ENCODE measurements at regions not wholly inside any gene's neighbourhood (a gene's known extent, or its start where the extent isn't known, plus 50 kb on each side); places are given as distances from the start of the nearest gene placed in this dataset.

DNA sequence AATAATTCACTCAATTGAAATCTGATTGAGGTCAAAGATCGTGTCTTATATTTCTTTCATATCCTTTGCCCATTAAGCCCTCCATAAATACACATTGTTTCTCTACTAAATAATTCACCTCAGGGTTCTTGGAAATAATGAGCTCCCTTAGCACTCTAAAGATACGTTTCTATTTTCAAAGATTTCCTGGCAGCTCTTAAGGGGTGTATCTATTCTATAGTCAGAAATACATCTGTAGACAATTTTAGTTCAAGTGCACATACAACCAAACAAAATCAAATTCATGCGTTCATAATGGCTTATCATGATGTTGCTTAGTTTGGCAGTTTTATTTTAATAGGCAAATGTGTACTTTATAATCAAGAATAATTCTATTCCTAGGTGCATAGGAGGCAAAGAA is 361.1 kb upstream of the DDHD1 start:
- Histone ChIP-seq H3K14ac (ENCODE audit: insufficient read depth, low read length) (no peak overlapping the region), H4K5ac (ENCODE audit: insufficient read length, low read depth, low read length) (no peak overlapping the region), H3K23ac (ENCODE audit: insufficient read length, low read depth, low read length) (no peak overlapping the region), H3K79me2 (ENCODE audit: insufficient read depth, low read length) (no peaks in the 10 kb centered on the region), H3K23me2 (ENCODE audit: insufficient read length, low read depth, low read length, poor library complexity, severe bottlenecking) (no peaks in the 10 kb centered on the region), H2BK120ac (ENCODE audit: low read depth, low read length, poor library complexity, severe bottlenecking) (no peak overlapping the region), H3K56ac (ENCODE audit: insufficient read length, low read depth, low read length) (no peak overlapping the region), H3K4ac (ENCODE audit: low read depth, low read length) (no peak overlapping the region), H2BK20ac (ENCODE audit: low read depth, low read length, poor library complexity, severe bottlenecking) (no peak overlapping the region), H2AK5ac (ENCODE audit: insufficient read length, low read length) (no peak overlapping the region), H2BK5ac (ENCODE audit: insufficient read length, low read length) (no peak overlapping the region), H3K18ac (ENCODE audit: insufficient read length, low read depth, low read length) (no peak overlapping the region), H2BK15ac (ENCODE audit: low read depth, low read length) (no peak overlapping the region), H4K20me1 (ENCODE audit: control insufficient read depth, insufficient read depth, insufficient read length) (no peaks in the 10 kb centered on the region), H4K91ac (ENCODE audit: insufficient read length, low read depth, low read length) (no peak overlapping the region), H3K4me2 (ENCODE audit: insufficient read depth, insufficient read length, low read length) (no peak overlapping the region), H4K8ac (replicated peaks; ENCODE audit: insufficient read length, low read depth, low read length) (no peak overlapping the region), H3K9ac (ENCODE audit: extremely low read depth, insufficient read length, low read length) (no peak overlapping the region), H3T11ph (ENCODE audit: low read length) (no peak overlapping the region), H3K9me3 (ENCODE audit: control insufficient read depth, low read depth, low read length) (no peaks in the 10 kb centered on the region), H3K79me1 (ENCODE audit: insufficient read depth, low read depth, low read length, poor library complexity, severe bottlenecking) (no peaks in the 10 kb centered on the region), H3K4me1 (ENCODE audit: insufficient read depth, low read length) (no peaks in the 10 kb centered on the region), H2AFZ (ENCODE audit: low read length) (no peak overlapping the region), H3K27me3 (ENCODE audit: insufficient read depth, low read length) (no peaks in the 10 kb centered on the region), H3K27ac (ENCODE audit: insufficient read length, low read depth, low read length) (no peak overlapping the region), H2BK12ac (ENCODE audit: insufficient read length, low read depth, low read length) (no peak overlapping the region)
- WGBS (ENCODE audit: extremely low coverage, insufficient read length, low lambda C conversion rate): no CpG with 5 or more reads among the region's 3 CpGs
- Mint-ChIP-seq H3K9me3 (no peaks in the 10 kb centered on the region), H3K36me3 (ENCODE audit: insufficient read depth in 1 of 3, low read depth in 3 of 3) (no peaks in the 10 kb centered on the region), H3K27ac (no peak overlapping the region), H3K4me3 (no peak overlapping the region), H3K27me3 (ENCODE audit: low read depth) (no peaks in the 10 kb centered on the region), H3K4me1 (no peaks in the 10 kb centered on the region)
- TF ChIP-seq, protein P1, sequence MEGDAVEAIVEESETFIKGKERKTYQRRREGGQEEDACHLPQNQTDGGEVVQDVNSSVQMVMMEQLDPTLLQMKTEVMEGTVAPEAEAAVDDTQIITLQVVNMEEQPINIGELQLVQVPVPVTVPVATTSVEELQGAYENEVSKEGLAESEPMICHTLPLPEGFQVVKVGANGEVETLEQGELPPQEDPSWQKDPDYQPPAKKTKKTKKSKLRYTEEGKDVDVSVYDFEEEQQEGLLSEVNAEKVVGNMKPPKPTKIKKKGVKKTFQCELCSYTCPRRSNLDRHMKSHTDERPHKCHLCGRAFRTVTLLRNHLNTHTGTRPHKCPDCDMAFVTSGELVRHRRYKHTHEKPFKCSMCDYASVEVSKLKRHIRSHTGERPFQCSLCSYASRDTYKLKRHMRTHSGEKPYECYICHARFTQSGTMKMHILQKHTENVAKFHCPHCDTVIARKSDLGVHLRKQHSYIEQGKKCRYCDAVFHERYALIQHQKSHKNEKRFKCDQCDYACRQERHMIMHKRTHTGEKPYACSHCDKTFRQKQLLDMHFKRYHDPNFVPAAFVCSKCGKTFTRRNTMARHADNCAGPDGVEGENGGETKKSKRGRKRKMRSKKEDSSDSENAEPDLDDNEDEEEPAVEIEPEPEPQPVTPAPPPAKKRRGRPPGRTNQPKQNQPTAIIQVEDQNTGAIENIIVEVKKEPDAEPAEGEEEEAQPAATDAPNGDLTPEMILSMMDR (conservative IDR thresholded peaks at IDR 0.05): no peak
- DNase-seq: no peak
